Right atrium auricular region (tissue), 2 donors: ENCODE measurements at regions not wholly inside any gene's neighbourhood (a gene's known extent, or its start where the extent isn't known, plus 50 kb on each side); places are given as distances from the start of the nearest gene placed in this dataset.
A peak's percentile ranks its signal among the peaks of the same experiment; 100 is the strongest.

Source experiments
- DNase-seq: peaks from one replicate; pipeline ENCODE4 v3.0.0-alpha.2; 2019; ENCODE audit warnings: low spot score
- H3K27ac ChIP-seq, 2 donors: fragments of 200-600 bp; sonication (generic); 1 replicate in 1 of 2; 2 replicates in 1 of 2; pipeline ENCODE4 v1.5.1; 2016 to 2019
- H3K27me3 ChIP-seq, 2 donors: fragments of 200-600 bp; sonication (generic); one replicate each; pipeline versions ENCODE4 v1.5.1 to v1.6.0; 2017 to 2019
- H3K36me3 ChIP-seq: fragments of 200-600 bp; sonication (generic); one replicate; pipeline ENCODE4 v1.5.1; 2016
- H3K4me1 ChIP-seq, 2 donors: fragments of 200-600 bp; sonication (generic); one replicate each; pipeline versions ENCODE4 v1.5.1 to v1.6.0; 2017 to 2019
- H3K4me3 ChIP-seq, 2 donors: fragments of 200-600 bp; sonication (generic); 1 replicate in 1 of 2; 2 replicates in 1 of 2; pipeline ENCODE4 v1.5.1; 2017 to 2019; ENCODE audit warnings: mild to moderate bottlenecking in 1 of 2, moderate library complexity in 1 of 2
- H3K9me3 ChIP-seq, 2 donors: fragments of 200-600 bp; sonication (generic); one replicate each; pipeline ENCODE4 v1.5.1; 2019
- TF ChIP-seq, protein P1 (sequence below), 2 donors: fragments of 200-600 bp; sonication (generic); IDR thresholded peaks; one replicate each; pipeline ENCODE4 v1.5.1; 2019; ENCODE audit warnings: antibody characterized with exemption in 2 of 2

DNA sequence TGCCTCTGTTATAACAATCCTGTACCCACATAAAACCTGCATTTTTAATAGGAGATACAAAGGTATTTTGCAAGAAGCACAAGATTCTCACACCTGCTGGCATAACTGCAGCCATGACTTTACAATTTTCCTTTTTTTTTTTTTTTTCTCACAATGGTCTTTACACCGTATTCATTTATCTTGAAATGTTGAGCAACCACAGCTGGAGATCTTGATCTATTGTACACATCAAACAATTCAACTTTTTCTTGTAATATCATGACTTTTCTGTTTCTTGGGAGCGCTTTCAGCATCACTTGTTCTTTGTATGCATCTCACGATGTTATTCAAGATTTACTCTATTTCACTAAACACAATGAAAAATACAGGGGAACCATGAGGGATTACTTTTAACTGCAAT lies 651.4 kb downstream of the KCNT2 start:
- Histone ChIP-seq H3K27ac (no peak overlapping the region), H3K27me3 (no peaks in the 10 kb centered on the region), H3K36me3 (no peaks in the 10 kb centered on the region), H3K9me3 (no peaks in the 10 kb centered on the region), H3K4me1 (no peaks in the 10 kb centered on the region), H3K4me3 (no peak overlapping the region)
- DNase-seq: no peak
- TF ChIP-seq, protein P1, sequence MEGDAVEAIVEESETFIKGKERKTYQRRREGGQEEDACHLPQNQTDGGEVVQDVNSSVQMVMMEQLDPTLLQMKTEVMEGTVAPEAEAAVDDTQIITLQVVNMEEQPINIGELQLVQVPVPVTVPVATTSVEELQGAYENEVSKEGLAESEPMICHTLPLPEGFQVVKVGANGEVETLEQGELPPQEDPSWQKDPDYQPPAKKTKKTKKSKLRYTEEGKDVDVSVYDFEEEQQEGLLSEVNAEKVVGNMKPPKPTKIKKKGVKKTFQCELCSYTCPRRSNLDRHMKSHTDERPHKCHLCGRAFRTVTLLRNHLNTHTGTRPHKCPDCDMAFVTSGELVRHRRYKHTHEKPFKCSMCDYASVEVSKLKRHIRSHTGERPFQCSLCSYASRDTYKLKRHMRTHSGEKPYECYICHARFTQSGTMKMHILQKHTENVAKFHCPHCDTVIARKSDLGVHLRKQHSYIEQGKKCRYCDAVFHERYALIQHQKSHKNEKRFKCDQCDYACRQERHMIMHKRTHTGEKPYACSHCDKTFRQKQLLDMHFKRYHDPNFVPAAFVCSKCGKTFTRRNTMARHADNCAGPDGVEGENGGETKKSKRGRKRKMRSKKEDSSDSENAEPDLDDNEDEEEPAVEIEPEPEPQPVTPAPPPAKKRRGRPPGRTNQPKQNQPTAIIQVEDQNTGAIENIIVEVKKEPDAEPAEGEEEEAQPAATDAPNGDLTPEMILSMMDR (IDR thresholded peaks at IDR 0.05): no peak

DNA sequence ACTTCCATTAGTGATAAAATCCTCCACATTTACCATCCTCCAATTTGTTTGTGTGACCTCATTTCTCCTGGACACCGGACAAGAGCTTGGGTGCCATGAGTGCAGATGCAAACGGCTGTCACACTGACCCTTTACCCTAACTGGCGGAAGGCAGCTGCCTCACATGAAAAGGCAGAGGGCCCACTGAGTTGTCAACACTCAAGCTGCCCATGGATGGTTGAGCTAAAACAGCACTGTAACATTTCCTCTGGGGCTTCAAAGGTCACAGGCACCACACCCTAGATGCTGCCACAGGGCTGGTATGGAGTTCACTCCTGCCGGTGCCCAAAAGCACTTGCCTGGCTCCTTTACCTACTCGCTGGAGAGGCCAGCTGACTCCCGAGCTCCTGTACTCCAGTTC lies 653.4 kb downstream of the KCNT2 start:
- Histone ChIP-seq H3K27me3 (no peaks in the 10 kb centered on the region), H3K4me1 (no peaks in the 10 kb centered on the region), H3K27ac (peak overlapping the region in 1 of 2 donors; percentile 19), H3K9me3 (no peaks in the 10 kb centered on the region), H3K4me3 (no peak overlapping the region), H3K36me3 (no peaks in the 10 kb centered on the region)
- no peak for DNase-seq
- TF ChIP-seq, protein P1 (IDR thresholded peaks at IDR 0.05): no peak

DNA sequence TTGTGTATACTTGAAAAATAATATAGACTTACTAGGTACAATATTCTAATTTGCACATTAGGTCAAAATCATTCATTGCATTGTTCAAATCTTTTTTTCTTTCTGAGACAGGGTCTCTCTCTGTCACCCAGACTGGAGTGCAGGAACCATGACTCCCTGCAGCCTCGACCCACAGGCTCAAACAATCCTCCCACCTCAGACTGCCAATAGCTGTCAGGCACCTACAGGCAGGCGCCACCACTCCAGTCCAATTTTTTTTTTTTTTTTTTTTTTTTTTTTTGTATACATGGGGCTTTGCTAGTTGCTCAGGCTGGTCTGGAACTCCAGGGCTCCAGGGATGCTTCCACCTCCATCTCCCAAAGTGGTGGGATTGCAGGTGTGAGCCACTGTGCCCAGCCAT lies 656.9 kb downstream of the KCNT2 start:
- no peak overlapping the region for H3K4me3 ChIP-seq
- no peaks in the 10 kb centered on the region for H3K9me3 ChIP-seq
- no peak overlapping the region for H3K27ac ChIP-seq
- TF ChIP-seq, protein P1 (IDR thresholded peaks at IDR 0.05): no peak
- H3K4me1 ChIP-seq: no peaks in the 10 kb centered on the region
- H3K36me3 ChIP-seq: no peaks in the 10 kb centered on the region
- no peak for DNase-seq
- H3K27me3 ChIP-seq: no peaks in the 10 kb centered on the region

DNA sequence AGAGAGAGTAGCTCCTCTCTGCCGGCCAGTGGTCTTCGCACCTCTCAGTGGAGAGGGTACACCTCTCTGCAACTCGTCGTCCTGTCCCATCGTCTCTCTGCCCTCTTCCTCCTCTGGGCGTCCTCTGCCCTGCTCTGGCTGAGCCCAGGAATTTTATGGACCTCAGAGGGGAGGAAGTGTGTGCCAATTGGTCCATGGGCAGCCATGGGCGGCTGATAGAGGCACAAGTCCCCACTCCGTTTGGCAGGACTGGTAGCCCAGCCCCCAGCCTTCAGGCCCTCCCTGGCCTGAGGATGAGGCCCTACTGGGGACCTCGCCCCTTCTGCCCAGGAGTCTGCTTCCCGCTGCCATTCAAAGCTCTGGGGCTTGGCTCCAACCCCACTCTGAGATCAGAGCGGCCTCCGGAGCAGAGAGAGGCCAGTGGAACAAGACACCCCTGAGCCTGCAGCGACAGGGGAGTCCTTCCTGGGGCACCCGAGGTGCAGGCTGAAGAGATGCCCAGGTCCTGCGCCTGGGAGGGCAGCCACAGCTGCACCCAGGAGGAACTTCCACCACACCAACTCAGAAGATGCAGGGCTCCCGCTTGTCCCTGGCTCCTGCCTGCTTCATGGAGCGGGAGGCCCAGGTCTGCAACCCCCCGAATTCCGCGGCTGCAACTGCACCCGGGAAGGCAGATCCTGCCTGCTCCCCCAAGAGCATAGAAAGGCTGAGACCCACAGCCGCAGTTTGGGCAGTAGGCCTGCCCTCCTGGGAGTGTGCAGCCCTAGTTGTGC lies 659.9 kb downstream of the KCNT2 start:
- Histone ChIP-seq H3K4me1 (no peaks in the 10 kb centered on the region), H3K27me3 (no peaks in the 10 kb centered on the region), H3K4me3 (no peak overlapping the region), H3K9me3 (no peaks in the 10 kb centered on the region), H3K36me3 (no peaks in the 10 kb centered on the region), H3K27ac (no peak overlapping the region)
- TF ChIP-seq, protein P1 (IDR thresholded peaks at IDR 0.05): no peak
- no peak for DNase-seq

DNA sequence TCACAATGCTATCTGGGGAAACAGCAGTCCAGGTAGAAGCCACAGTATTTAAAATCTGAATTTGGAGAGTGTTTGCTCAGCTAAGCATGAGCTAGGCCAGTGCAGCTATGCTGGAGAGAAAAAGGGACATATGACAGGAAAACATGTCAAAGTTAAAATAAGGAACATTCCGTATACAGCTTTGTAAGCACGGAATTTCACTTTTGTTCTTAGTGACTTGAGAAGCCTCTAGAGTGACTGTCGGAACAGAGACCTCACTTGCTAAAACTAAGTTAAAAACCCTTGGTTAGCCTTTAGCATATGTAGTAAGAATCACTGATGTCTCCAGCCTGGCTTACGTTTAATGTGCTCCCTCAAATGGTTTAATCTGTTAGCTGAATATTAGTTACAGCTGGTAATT lies 661.7 kb downstream of the KCNT2 start:
- H3K27me3 ChIP-seq: no peaks in the 10 kb centered on the region
- no peaks in the 10 kb centered on the region for H3K4me1 ChIP-seq
- H3K4me3 ChIP-seq: no peak overlapping the region
- no peak overlapping the region for H3K27ac ChIP-seq
- TF ChIP-seq, protein P1 (IDR thresholded peaks at IDR 0.05): no peak
- DNase-seq: no peak
- no peaks in the 10 kb centered on the region for H3K9me3 ChIP-seq
- no peaks in the 10 kb centered on the region for H3K36me3 ChIP-seq

DNA sequence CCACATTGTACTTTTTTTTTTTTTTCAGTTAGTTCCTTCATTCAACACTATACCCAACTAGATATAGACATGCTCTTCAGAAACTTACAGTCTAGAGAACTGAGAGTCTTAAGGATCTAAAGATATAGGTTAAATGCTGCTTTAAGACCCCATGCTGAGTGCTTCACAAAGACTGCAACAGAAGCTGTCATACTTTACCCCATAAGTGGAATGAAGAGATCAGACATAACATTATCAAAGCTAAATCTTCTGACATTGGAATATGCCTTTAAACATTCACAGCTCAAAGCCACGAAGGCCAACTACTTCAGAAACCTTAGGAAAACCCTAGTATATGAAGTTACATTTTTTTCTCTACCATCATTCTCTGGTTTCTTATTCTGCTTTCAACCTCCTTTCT lies 666.4 kb downstream of the KCNT2 start:
- Histone ChIP-seq H3K4me1 (no peaks in the 10 kb centered on the region), H3K4me3 (no peak overlapping the region), H3K27me3 (no peaks in the 10 kb centered on the region), H3K9me3 (no peaks in the 10 kb centered on the region), H3K36me3 (no peaks in the 10 kb centered on the region), H3K27ac (no peak overlapping the region)
- no peak for DNase-seq
- TF ChIP-seq, protein P1 (IDR thresholded peaks at IDR 0.05): no peak
